ENCODE measurements at regions not wholly inside any gene's neighbourhood (a gene's known extent, or its start where the extent isn't known, plus 50 kb on each side); places are given as distances from the start of the nearest gene placed in this dataset.
"Not testable (repeated sequence)": the region's sequence is repeated elsewhere in the genome, so short reads cannot be mapped to it uniquely, and the experiment has no call there.

DNA sequence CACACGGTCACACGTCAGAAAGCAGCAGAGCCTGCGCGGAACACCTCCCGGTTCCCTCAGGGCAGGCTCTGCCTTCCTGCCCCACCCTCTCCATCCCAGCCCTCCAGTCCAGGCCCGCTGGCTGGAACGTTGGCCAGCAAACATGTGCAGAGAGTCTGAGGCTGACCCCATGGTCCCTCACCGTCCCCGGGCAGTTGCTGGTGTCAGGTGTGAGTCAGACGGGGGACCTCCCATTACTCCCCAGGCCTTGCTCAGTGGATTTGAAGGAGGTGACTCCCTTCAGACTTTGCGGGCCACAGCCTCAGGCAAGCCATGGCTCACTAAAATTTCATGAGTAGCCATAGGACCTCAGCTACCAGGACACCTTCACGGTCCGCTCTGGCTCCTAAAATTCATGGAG is 74.7 kb downstream of the ATP6V0E2 start:
- TF ChIP-seq, protein P1, sequence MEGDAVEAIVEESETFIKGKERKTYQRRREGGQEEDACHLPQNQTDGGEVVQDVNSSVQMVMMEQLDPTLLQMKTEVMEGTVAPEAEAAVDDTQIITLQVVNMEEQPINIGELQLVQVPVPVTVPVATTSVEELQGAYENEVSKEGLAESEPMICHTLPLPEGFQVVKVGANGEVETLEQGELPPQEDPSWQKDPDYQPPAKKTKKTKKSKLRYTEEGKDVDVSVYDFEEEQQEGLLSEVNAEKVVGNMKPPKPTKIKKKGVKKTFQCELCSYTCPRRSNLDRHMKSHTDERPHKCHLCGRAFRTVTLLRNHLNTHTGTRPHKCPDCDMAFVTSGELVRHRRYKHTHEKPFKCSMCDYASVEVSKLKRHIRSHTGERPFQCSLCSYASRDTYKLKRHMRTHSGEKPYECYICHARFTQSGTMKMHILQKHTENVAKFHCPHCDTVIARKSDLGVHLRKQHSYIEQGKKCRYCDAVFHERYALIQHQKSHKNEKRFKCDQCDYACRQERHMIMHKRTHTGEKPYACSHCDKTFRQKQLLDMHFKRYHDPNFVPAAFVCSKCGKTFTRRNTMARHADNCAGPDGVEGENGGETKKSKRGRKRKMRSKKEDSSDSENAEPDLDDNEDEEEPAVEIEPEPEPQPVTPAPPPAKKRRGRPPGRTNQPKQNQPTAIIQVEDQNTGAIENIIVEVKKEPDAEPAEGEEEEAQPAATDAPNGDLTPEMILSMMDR (IDR thresholded peaks at IDR 0.05), result not testable (repeated sequence)
- not testable (repeated sequence) for TF ChIP-seq POLR2A (IDR thresholded peaks at IDR 0.05)

Measured in Peyer's patch (tissue), 4 donors.